H1 (cell line): ENCODE measurements at regions not wholly inside any gene's neighbourhood (a gene's known extent, or its start where the extent isn't known, plus 50 kb on each side); places are given as distances from the start of the nearest gene placed in this dataset.

Source experiments
- CTCF ChIA-PET: fragments of 300-600 bp; sonication (Branson Sonifier 250); formaldehyde crosslinking; loops from one replicate; lab custom pipeline; 2021; ENCODE audit not compliant: partially characterized antibody; lab: Charles Lee
- POLR2A ChIA-PET: fragments of 300-600 bp; sonication (Branson Sonifier 250); formaldehyde crosslinking; loops from one replicate; lab custom pipeline; 2021; ENCODE audit warnings: inconsistent platforms; ENCODE audit not compliant: partially characterized antibody; lab: Charles Lee
- DNase-seq, 2 experiments: peaks; one replicate each; pipeline versions ENCODE4 v3.0.0 to v3.0.0-alpha.2; 2010 to 2022; ENCODE audit warnings: low spot score in 2 of 2, low read depth in 1 of 2, mixed read lengths in 1 of 2
- FAIRE-seq: peaks from 2 replicates; lab custom pipeline; 2011; peaks lifted over from hg19 to GRCh38; lab: Jason Lieb, UNC
- H2AFZ ChIP-seq: 2 replicates; pipeline ENCODE4 v1.8.1; 2012; ENCODE audit warnings: low read length, inconsistent platforms
- H2AK5ac ChIP-seq: 2 replicates; pipeline ENCODE4 v1.6.1; 2013; ENCODE audit warnings: low read depth, low read length
- H2BK120ac ChIP-seq: replicated peaks from 2 replicates; pipeline ENCODE3; 2013; ENCODE audit warnings: low read depth, low read length, inconsistent platforms
- H2BK12ac ChIP-seq: 2 replicates; pipeline ENCODE4 v1.6.1; 2013; ENCODE audit warnings: low read depth, low read length
- H2BK15ac ChIP-seq: 2 replicates; pipeline ENCODE4 v1.6.1; 2013; ENCODE audit warnings: low read length
- H2BK20ac ChIP-seq: 2 replicates; pipeline ENCODE4 v1.6.1; 2013; ENCODE audit warnings: low read length
- H2BK5ac ChIP-seq: 2 replicates; pipeline ENCODE4 v1.6.1; 2013; ENCODE audit warnings: low read depth, low read length
- H3K14ac ChIP-seq: 2 replicates; pipeline ENCODE4 v1.6.1; 2013; ENCODE audit warnings: inconsistent platforms; ENCODE audit not compliant: insufficient read length
- H3K18ac ChIP-seq: 2 replicates; pipeline ENCODE4 v1.6.1; 2013; ENCODE audit warnings: low read length; ENCODE audit errors: extremely low read depth
- H3K23ac ChIP-seq: 2 replicates; pipeline ENCODE4 v1.6.1; 2013; ENCODE audit warnings: inconsistent platforms; ENCODE audit not compliant: insufficient read length
- H3K23me2 ChIP-seq: 2 replicates; pipeline ENCODE4 v1.6.1; 2013; ENCODE audit warnings: low read depth, low read length
- H3K27ac ChIP-seq: 2 replicates; pipeline ENCODE4 v1.6.1; 2011; ENCODE audit warnings: low read depth, low read length, inconsistent platforms
- H3K27me3 ChIP-seq, 4 experiments: replicated peaks in 1 of 4; 1 replicate in 1 of 4; 2 replicates in 3 of 4; pipeline versions ENCODE4 v1.6.1 to v1.8.1; 2011 to 2013; ENCODE audit warnings: low read length in 3 of 4, mild to moderate bottlenecking in 3 of 4, inconsistent platforms in 2 of 4, mixed read lengths in 2 of 4, moderate library complexity in 1 of 4; ENCODE audit not compliant: control insufficient read depth in 3 of 4, insufficient read depth in 3 of 4; ENCODE audit errors: extremely low read depth in 1 of 4
- H3K36me3 ChIP-seq, 4 experiments: 2 replicates each; pipeline versions ENCODE4 v1.6.1 to v1.8.1; 2011 to 2013; ENCODE audit warnings: mild to moderate bottlenecking in 4 of 4, low read length in 3 of 4, moderate library complexity in 2 of 4, control low read depth in 1 of 4, inconsistent platforms in 1 of 4; ENCODE audit not compliant: insufficient read depth in 4 of 4, control insufficient read depth in 2 of 4
- H3K4ac ChIP-seq: replicated peaks from 2 replicates; pipeline ENCODE3; 2013; ENCODE audit warnings: low read length, low read depth, mixed read lengths, inconsistent platforms; ENCODE audit not compliant: insufficient read length
- H3K4me1 ChIP-seq, 4 experiments: replicated peaks in 1 of 4; 1 replicate in 1 of 4; 2 replicates in 3 of 4; pipeline versions ENCODE4 v1.6.1 to v1.8.1; 2011 to 2013; ENCODE audit warnings: low read length in 3 of 4, inconsistent platforms in 2 of 4, mixed read lengths in 1 of 4; ENCODE audit not compliant: insufficient read depth in 4 of 4, control insufficient read depth in 3 of 4
- H3K4me2 ChIP-seq, 2 experiments: 2 replicates each; pipeline versions ENCODE4 v1.6.1 to v1.8.1; 2011 to 2013; ENCODE audit warnings: low read depth in 2 of 2, low read length in 2 of 2, control low read depth in 1 of 2, inconsistent platforms in 1 of 2, mild to moderate bottlenecking in 1 of 2; ENCODE audit not compliant: insufficient read depth in 1 of 2
- H3K4me3 ChIP-seq, 4 experiments: fragments of 200-600, 300-600 bp in 1 of 4; sonication (generic), shearing (Covaris generic), sonication (Bioruptor Twin) in 1 of 4; 2 replicates each; pipeline versions ENCODE4 v1.5.1 to v1.8.1; 2011 to 2016; ENCODE audit warnings: low read length in 4 of 4, low read depth in 3 of 4, control low read depth in 2 of 4, inconsistent platforms in 2 of 4, mild to moderate bottlenecking in 2 of 4, mixed read lengths in 1 of 4, moderate library complexity in 1 of 4; ENCODE audit not compliant: insufficient read depth in 2 of 4; ENCODE audit errors: extremely low read depth in 1 of 4
- H3K56ac ChIP-seq: replicated peaks from 2 replicates; pipeline ENCODE3; 2013; ENCODE audit warnings: low read depth, mild to moderate bottlenecking, mixed read lengths, low read length, inconsistent platforms; ENCODE audit not compliant: insufficient read length
- H3K79me1 ChIP-seq: 2 replicates; pipeline ENCODE4 v1.6.1; 2013; ENCODE audit warnings: low read depth, low read length, control low read depth
- H3K79me2 ChIP-seq, 2 experiments: 2 replicates each; pipeline versions ENCODE4 v1.6.1 to v1.8.1; 2012 to 2013; ENCODE audit warnings: low read length in 2 of 2, mild to moderate bottlenecking in 2 of 2, inconsistent platforms in 1 of 2; ENCODE audit not compliant: insufficient read depth in 2 of 2, control insufficient read depth in 1 of 2
- H3K9ac ChIP-seq, 4 experiments: replicated peaks in 1 of 4; 1 replicate in 1 of 4; 2 replicates in 3 of 4; pipeline versions ENCODE4 v1.6.1 to v1.8.1; 2011 to 2013; ENCODE audit warnings: low read depth in 3 of 4, low read length in 3 of 4, control low read depth in 2 of 4, mild to moderate bottlenecking in 2 of 4, moderate library complexity in 2 of 4, inconsistent platforms in 1 of 4; ENCODE audit errors: extremely low read depth in 1 of 4
- H3K9me3 ChIP-seq, 2 experiments: 2 replicates each; pipeline versions ENCODE4 v1.6.1 to v1.8.1; 2012 to 2013; ENCODE audit warnings: mild to moderate bottlenecking in 2 of 2, moderate library complexity in 2 of 2, control low read depth in 1 of 2, inconsistent platforms in 1 of 2, low read depth in 1 of 2, low read length in 1 of 2, mixed read lengths in 1 of 2; ENCODE audit not compliant: insufficient read depth in 2 of 2
- H4K20me1 ChIP-seq, 2 experiments: replicated peaks in 1 of 2; 2 replicates each; pipeline versions ENCODE3 to v1.8.1; 2011 to 2013; ENCODE audit warnings: inconsistent platforms in 2 of 2, low read length in 2 of 2, mild to moderate bottlenecking in 1 of 2; ENCODE audit not compliant: insufficient read depth in 2 of 2, control insufficient read depth in 1 of 2
- H4K5ac ChIP-seq: 2 replicates; pipeline ENCODE4 v1.6.1; 2013; ENCODE audit warnings: low read length, low read depth, mixed read lengths, inconsistent platforms; ENCODE audit not compliant: insufficient read length
- H4K8ac ChIP-seq: 2 replicates; pipeline ENCODE4 v1.8.0; 2013; ENCODE audit warnings: mild to moderate bottlenecking, moderate library complexity, low read length, inconsistent platforms; ENCODE audit not compliant: insufficient read depth; ENCODE audit errors: extremely low read depth
- H4K91ac ChIP-seq: replicated peaks from 2 replicates; pipeline ENCODE3; 2013; ENCODE audit warnings: low read length, mixed read lengths, inconsistent platforms; ENCODE audit not compliant: insufficient read length
- BACH1 ChIP-seq: IDR thresholded peaks from 2 replicates; pipeline ENCODE4 v1.6.1; 2012; ENCODE audit warnings: low read length, improper control_type of control experiment
- BRCA1 ChIP-seq: IDR thresholded peaks from 2 replicates; pipeline ENCODE4 v1.6.1; 2012; ENCODE audit warnings: low read depth, low read length, improper control_type of control experiment
- CREB1 ChIP-seq: IDR thresholded peaks from 2 replicates; pipeline ENCODE4 v1.6.1; 2012; ENCODE audit warnings: inconsistent platforms
- JUN ChIP-seq: IDR thresholded peaks from 2 replicates; pipeline ENCODE4 v1.6.1; 2011; ENCODE audit warnings: low read depth, mild to moderate bottlenecking, improper control_type of control experiment, low read length
- MAFK ChIP-seq: IDR thresholded peaks from 2 replicates; pipeline ENCODE4 v1.6.1; 2012; ENCODE audit warnings: low read depth, mild to moderate bottlenecking, improper control_type of control experiment, low read length
- RXRA ChIP-seq: IDR thresholded peaks from 2 replicates; pipeline ENCODE4 v1.6.1; 2011; ENCODE audit warnings: low read depth, mild to moderate bottlenecking, low read length, moderate library complexity; ENCODE audit not compliant: insufficient read depth
- TCF12 ChIP-seq: IDR thresholded peaks from 2 replicates; pipeline ENCODE4 v1.6.1; 2011; ENCODE audit warnings: low read depth, mild to moderate bottlenecking, low read length
- WGBS, 2 experiments: shearing (Covaris generic) in 1 of 2; methylation state at CpG; one replicate each; pipeline versions ENCODE4 v1.1.6 to v1.1.7; 2013 to 2015; ENCODE audit warnings: low lambda C conversion rate in 2 of 2, mixed read lengths in 2 of 2, inconsistent platforms in 1 of 2, low coverage in 1 of 2, missing lambda C conversion rate in 1 of 2; ENCODE audit not compliant: insufficient replicate concordance in 2 of 2, insufficient coverage in 1 of 2, insufficient read length in 1 of 2; ENCODE audit errors: extremely low coverage in 1 of 2, missing lambda C conversion rate in 1 of 2; 5-methylcytosine and 5-hydroxymethylcytosine counted together
- TF ChIP-seq, protein P1 (sequence below), 3 experiments: IDR thresholded peaks; 1 replicate in 2 of 3; 2 replicates in 1 of 3; pipeline versions ENCODE4 v1.5.1 to v1.6.1; 2011; ENCODE audit warnings: low read length in 3 of 3, mild to moderate bottlenecking in 3 of 3, inconsistent platforms in 2 of 3, low read depth in 1 of 3, moderate library complexity in 1 of 3; ENCODE audit not compliant: insufficient read depth in 1 of 3; ENCODE audit errors: control extremely low read depth in 1 of 3
- TF ChIP-seq, protein P2 (sequence below): IDR thresholded peaks from 2 replicates; pipeline ENCODE4 v1.6.1; 2012; ENCODE audit warnings: inconsistent platforms

DNA sequence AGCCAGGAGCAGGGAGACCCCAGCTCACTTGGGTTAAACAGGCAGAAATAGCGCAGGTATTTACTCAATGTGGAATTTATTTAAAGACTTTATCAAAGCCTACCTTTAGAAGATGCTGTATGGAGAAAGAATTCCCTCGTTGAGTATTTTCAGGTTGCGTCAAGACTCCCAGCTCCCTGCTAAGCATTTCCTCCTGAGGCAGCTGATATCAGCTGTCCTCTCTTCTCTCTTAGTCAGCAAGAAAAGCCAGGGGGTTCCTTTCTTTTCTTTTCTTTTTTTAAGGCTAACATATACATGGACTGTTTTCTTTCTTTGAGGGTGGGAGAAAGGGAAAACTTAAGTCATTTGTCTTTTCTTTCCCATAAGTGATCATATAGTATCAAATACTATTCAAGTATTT lies 125.8 kb upstream of the POU2AF2 start:
- no peak overlapping the region for H3K18ac ChIP-seq
- no peak overlapping the region for H4K5ac ChIP-seq
- no peak overlapping the region for H3K14ac ChIP-seq
- no peak overlapping the region for H2AK5ac ChIP-seq
- H3K27me3 ChIP-seq: no peaks in the 10 kb centered on the region
- H3K4me2 ChIP-seq: no peak overlapping the region
- H3K23me2 ChIP-seq: no peaks in the 10 kb centered on the region
- no peak overlapping the region for H3K9ac ChIP-seq
- no peak overlapping the region for H3K56ac ChIP-seq
- H3K9me3 ChIP-seq: no peaks in the 10 kb centered on the region
- no peaks in the 10 kb centered on the region for H3K79me1 ChIP-seq
- H2BK12ac ChIP-seq: no peak overlapping the region
- no peak overlapping the region for H3K4me3 ChIP-seq
- no peak overlapping the region for H3K4ac ChIP-seq
- no peak overlapping the region for H2BK5ac ChIP-seq
- no peak overlapping the region for H2AFZ ChIP-seq
- no peak overlapping the region for H4K91ac ChIP-seq
- WGBS, 2 experiments: 90% methylated on average over 3 of the region's 3 CpGs; no CpG with 5 or more reads in 1 of the 2 experiments
- no peaks in the 10 kb centered on the region for H3K79me2 ChIP-seq
- CTCF ChIA-PET: no interaction called here
- H4K20me1 ChIP-seq: no peaks in the 10 kb centered on the region
- no peak for TF ChIP-seq CREB1
- TF ChIP-seq BACH1: no peak
- TF ChIP-seq JUN: no peak
- TF ChIP-seq, protein P1, sequence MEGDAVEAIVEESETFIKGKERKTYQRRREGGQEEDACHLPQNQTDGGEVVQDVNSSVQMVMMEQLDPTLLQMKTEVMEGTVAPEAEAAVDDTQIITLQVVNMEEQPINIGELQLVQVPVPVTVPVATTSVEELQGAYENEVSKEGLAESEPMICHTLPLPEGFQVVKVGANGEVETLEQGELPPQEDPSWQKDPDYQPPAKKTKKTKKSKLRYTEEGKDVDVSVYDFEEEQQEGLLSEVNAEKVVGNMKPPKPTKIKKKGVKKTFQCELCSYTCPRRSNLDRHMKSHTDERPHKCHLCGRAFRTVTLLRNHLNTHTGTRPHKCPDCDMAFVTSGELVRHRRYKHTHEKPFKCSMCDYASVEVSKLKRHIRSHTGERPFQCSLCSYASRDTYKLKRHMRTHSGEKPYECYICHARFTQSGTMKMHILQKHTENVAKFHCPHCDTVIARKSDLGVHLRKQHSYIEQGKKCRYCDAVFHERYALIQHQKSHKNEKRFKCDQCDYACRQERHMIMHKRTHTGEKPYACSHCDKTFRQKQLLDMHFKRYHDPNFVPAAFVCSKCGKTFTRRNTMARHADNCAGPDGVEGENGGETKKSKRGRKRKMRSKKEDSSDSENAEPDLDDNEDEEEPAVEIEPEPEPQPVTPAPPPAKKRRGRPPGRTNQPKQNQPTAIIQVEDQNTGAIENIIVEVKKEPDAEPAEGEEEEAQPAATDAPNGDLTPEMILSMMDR (IDR thresholded peaks at IDR 0.05; ENCODE audit: control extremely low read depth in 1 of 3, insufficient read depth in 1 of 3, low read depth in 1 of 3, low read length in 3 of 3): no peak
- no peak for TF ChIP-seq MAFK
- TF ChIP-seq RXRA: no peak
- TF ChIP-seq, protein P2, sequence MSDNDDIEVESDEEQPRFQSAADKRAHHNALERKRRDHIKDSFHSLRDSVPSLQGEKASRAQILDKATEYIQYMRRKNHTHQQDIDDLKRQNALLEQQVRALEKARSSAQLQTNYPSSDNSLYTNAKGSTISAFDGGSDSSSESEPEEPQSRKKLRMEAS: no peak
- TF ChIP-seq TCF12: no peak
- TF ChIP-seq BRCA1: no peak
- TF ChIP-seq, all 59 proteins: peak for 0
- DNase-seq: no peak
- no peak overlapping the region for H3K23ac ChIP-seq
- no peaks in the 10 kb centered on the region for H3K4me1 ChIP-seq
- FAIRE-seq: no peak
- no peak overlapping the region for H4K8ac ChIP-seq
- H2BK20ac ChIP-seq: no peak overlapping the region
- no peaks in the 10 kb centered on the region for H3K36me3 ChIP-seq
- POLR2A ChIA-PET: no interaction called here
- no peak overlapping the region for H2BK120ac ChIP-seq
- H3K27ac ChIP-seq: no peak overlapping the region
- H2BK15ac ChIP-seq: no peak overlapping the region
